ENCODE measurements at regions not wholly inside any gene's neighbourhood (a gene's known extent, or its start where the extent isn't known, plus 50 kb on each side); places are given as distances from the start of the nearest gene placed in this dataset.
"Not testable (repeated sequence)": the region's sequence is repeated elsewhere in the genome, so short reads cannot be mapped to it uniquely, and the experiment has no call there.

DNA sequence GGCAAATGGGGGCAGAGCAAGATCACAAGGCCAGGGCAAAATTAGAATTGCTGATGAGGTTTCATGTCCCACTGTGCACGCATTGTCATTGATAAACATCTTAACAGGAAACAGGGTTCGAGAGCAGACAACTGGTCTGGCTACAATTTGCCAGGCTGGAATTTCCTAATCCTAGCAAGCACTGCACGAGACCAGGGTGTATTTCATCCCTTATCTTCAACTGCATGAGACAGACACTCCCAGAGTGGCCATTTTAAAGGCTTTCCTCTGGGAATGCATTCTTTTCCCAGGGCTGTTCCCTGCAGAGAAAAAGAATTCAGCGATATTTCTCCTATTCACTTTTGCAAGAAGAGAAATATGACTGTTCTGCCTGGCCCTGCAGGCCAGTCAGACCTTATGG is 75.8 kb upstream of the C4orf54 start:
- H3K4me1 Mint-ChIP-seq (ENCODE audit: low read depth); intact Hi-C loops (cut with micrococcal nuclease); H3K36me3 Mint-ChIP-seq (ENCODE audit: low read depth); H3K9me3 Mint-ChIP-seq; H3K27me3 Mint-ChIP-seq (ENCODE audit: insufficient read depth); H3K4me3 Mint-ChIP-seq; DNase-seq (ENCODE audit: low spot score); H3K27ac Mint-ChIP-seq: not testable (repeated sequence)

DNA sequence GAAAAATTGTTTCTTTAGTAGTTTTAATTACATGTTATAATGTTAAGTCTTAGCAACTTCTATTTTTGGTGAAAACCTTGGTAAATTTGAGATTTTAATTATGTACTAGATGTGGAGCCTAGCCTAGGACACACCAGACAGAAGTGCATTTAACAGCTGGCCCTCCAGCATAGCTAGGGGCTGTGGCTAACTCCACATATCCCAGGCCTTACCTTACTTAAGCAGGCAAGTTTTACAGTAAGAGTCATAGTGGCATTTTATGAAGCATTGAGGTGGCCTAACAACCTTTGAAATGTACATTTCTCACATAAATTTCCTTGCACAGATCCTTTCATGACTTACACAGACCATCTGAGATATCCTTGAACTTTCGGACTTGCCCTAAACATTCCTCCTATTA is 71.6 kb upstream of the C4orf54 start:
- H3K9me3 Mint-ChIP-seq, result no peaks in the 10 kb centered on the region
- no peaks in the 10 kb centered on the region for H3K36me3 Mint-ChIP-seq (ENCODE audit: low read depth)
- no peaks in the 10 kb centered on the region for H3K27me3 Mint-ChIP-seq (ENCODE audit: insufficient read depth)
- H3K4me1 Mint-ChIP-seq (ENCODE audit: low read depth), result no peaks in the 10 kb centered on the region
- no peak overlapping the region for H3K4me3 Mint-ChIP-seq
- no peak for DNase-seq (ENCODE audit: low spot score)
- no peak overlapping the region for H3K27ac Mint-ChIP-seq
- intact Hi-C loops (cut with micrococcal nuclease), result no loop called here

DNA sequence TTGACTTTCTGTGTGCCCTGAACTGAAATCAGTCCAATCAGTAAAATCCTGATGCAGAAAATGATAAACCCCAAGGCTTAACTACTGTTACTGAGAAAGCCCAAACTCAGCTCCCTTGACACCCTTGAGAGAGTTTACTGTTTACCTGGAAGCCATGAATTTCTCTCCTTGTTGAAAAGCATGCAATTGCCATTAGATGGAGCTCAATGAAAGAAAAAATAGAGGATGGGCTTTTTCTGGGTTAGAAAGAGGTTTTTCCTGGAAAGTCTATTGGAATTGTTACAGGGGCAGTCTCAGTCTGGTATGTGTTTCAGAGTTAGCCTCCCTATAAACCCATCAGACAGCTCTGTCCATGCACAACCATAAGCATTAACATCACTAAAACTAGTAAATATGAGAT is 66.4 kb upstream of the C4orf54 start:
- peaks cover 5% of the 10 kb centered on the region for H3K27me3 Mint-ChIP-seq (ENCODE audit: insufficient read depth)
- intact Hi-C loops (cut with micrococcal nuclease), result loop anchor here (5.0 kb wide), 1 partner anchor 163 kb away; no protein-coding TSS in a partner anchor

DNA sequence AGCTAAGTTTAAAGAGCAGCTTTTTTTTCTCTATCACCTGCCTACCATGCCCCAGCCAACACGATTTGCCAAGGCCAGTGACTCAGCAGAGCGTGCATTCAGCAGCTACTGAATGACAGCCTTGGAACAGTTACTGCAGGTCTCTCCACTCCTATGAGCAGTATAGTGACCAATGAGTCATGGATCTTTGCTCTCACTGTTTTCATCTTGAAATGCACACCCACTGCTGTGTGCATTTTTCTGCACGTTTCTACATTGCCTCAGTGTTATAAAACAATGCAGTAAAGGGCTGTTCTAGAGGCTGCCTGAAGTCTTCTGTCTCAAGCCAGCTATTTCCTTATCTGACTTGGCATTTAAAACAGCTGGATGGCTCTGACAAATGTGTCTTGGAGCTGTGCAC is 66.0 kb upstream of the C4orf54 start:
- peaks cover 5% of the 10 kb centered on the region for H3K27me3 Mint-ChIP-seq (ENCODE audit: insufficient read depth)
- H3K36me3 Mint-ChIP-seq (ENCODE audit: low read depth), result no peaks in the 10 kb centered on the region
- no peak overlapping the region for H3K4me3 Mint-ChIP-seq
- H3K4me1 Mint-ChIP-seq (ENCODE audit: low read depth), result no peaks in the 10 kb centered on the region
- DNase-seq (ENCODE audit: low spot score), result no peak
- intact Hi-C loops (cut with micrococcal nuclease), result loop anchor here (5.0 kb wide), 1 partner anchor 164 kb away; no protein-coding TSS in a partner anchor
- no peaks in the 10 kb centered on the region for H3K9me3 Mint-ChIP-seq
- no peak overlapping the region for H3K27ac Mint-ChIP-seq

More for the DNA sequence above, 66.4 kb upstream of the C4orf54 start:
- Mint-ChIP-seq H3K4me1 (ENCODE audit: low read depth) (no peaks in the 10 kb centered on the region), H3K4me3 (no peak overlapping the region), H3K36me3 (ENCODE audit: low read depth) (no peaks in the 10 kb centered on the region), H3K9me3 (no peaks in the 10 kb centered on the region), H3K27ac (no peak overlapping the region)
- DNase-seq (ENCODE audit: low spot score), result no peak

DNA sequence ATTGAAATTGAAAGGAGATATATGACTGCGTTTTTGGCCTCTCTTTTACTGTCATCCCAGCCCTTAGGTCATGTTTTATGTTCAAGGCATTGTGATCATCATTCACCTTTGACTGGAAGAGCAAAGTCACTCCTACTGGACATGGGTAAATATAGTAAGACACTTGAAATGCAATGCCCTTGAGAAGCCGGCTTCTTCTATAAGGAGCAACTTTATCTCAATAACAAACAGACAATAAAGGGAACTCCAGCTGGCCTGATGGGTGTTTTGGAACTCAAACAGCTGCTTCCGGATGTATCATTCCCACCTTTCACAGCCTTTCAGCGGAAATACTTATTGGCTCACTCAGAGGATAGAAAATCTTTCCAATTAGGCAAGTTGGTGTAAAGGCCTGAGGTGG is 65.1 kb upstream of the C4orf54 start:
- Mint-ChIP-seq H3K4me3 (no peak overlapping the region), H3K9me3 (no peaks in the 10 kb centered on the region), H3K36me3 (ENCODE audit: low read depth) (no peaks in the 10 kb centered on the region), H3K4me1 (ENCODE audit: low read depth) (no peaks in the 10 kb centered on the region), H3K27me3 (ENCODE audit: insufficient read depth) (peaks cover 5% of the 10 kb centered on the region), H3K27ac (no peak overlapping the region)
- intact Hi-C loops (cut with micrococcal nuclease), result loop anchor here (5.0 kb wide), 1 partner anchor 165 kb away; no protein-coding TSS in a partner anchor
- no peak for DNase-seq (ENCODE audit: low spot score)

DNA sequence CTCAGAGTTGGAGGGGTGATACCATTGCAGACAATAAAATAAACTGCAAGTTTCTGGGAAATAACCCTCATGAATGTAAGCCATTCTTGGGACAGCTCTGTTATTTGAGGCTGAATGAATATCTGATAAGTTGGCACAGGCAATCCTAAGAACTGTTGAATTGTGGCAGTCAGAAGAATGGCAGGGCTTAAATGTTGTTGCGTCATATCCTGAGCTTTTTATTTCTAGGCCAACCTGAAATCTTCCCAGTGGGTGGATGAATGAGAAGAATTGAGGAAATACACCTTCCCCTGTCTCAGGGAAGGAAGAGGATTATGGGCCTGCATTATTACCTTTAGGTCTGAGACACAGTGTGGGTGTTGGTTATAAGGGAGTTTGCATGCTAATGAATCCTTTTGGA is 64.4 kb upstream of the C4orf54 start:
- no peak for DNase-seq (ENCODE audit: low spot score)

DNA sequence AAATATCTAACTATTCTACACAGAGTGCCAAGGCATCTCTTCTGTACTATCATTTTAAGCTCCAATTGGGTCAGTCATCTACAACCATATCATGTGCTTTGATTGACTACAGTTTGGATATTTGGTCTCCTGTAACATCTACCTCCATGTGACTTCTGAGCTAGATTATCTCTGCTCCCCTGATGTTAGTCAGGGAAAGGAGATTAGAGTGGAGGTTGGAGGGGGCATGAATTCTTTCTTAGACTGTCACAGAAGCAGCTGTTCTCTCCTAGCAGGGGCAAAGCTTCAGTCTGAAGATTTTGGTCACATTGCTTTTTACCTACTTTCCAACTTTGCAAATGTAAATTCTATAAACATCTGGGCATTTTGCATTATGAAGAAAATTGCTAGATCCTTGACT is 62.6 kb upstream of the C4orf54 start:
- no peak for DNase-seq (ENCODE audit: low spot score)
- Mint-ChIP-seq H3K27ac (no peak overlapping the region), H3K36me3 (ENCODE audit: low read depth) (no peaks in the 10 kb centered on the region), H3K4me1 (ENCODE audit: low read depth) (no peaks in the 10 kb centered on the region), H3K4me3 (no peak overlapping the region), H3K9me3 (no peaks in the 10 kb centered on the region), H3K27me3 (ENCODE audit: insufficient read depth) (peaks cover 5% of the 10 kb centered on the region)
- intact Hi-C loops (cut with micrococcal nuclease), result loop anchor here (5.0 kb wide), 1 partner anchor 167 kb away; no protein-coding TSS in a partner anchor

More for the DNA sequence above, 64.4 kb upstream of the C4orf54 start:
- no peak overlapping the region for H3K4me3 Mint-ChIP-seq
- no peaks in the 10 kb centered on the region for H3K4me1 Mint-ChIP-seq (ENCODE audit: low read depth)
- no peaks in the 10 kb centered on the region for H3K36me3 Mint-ChIP-seq (ENCODE audit: low read depth)
- intact Hi-C loops (cut with micrococcal nuclease), result loop anchor here (5.0 kb wide), 1 partner anchor 165 kb away; no protein-coding TSS in a partner anchor
- H3K9me3 Mint-ChIP-seq, result no peaks in the 10 kb centered on the region
- H3K27ac Mint-ChIP-seq, result no peak overlapping the region
- peaks cover 5% of the 10 kb centered on the region for H3K27me3 Mint-ChIP-seq (ENCODE audit: insufficient read depth)

DNA sequence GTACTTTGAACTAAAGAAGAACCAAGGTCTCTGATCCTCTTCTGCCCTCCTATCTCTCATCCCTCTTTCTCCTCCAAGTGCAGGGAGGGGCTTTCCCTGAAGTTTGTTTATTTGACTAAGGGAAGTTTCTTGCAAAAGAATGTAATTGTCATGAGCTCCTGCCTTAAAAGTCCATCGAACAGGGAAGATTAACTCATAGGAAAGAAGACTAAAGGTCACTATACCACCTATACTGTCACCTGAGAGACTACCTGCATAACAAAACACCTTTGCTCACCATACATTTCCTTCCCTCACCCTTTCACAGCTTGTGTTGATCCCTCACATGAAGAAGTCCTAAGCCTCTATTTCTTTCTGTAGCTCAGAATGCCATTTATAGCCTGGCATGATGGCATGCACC is 59.4 kb upstream of the C4orf54 start:
- no peaks in the 10 kb centered on the region for H3K36me3 Mint-ChIP-seq (ENCODE audit: low read depth)
- DNase-seq (ENCODE audit: low spot score), result no peak
- H3K9me3 Mint-ChIP-seq, result no peaks in the 10 kb centered on the region
- H3K27ac Mint-ChIP-seq, result no peak overlapping the region
- no peaks in the 10 kb centered on the region for H3K4me1 Mint-ChIP-seq (ENCODE audit: low read depth)
- intact Hi-C loops (cut with micrococcal nuclease), result no loop called here
- no peak overlapping the region for H3K4me3 Mint-ChIP-seq
- H3K27me3 Mint-ChIP-seq (ENCODE audit: insufficient read depth), result peaks cover 5% of the 10 kb centered on the region

DNA sequence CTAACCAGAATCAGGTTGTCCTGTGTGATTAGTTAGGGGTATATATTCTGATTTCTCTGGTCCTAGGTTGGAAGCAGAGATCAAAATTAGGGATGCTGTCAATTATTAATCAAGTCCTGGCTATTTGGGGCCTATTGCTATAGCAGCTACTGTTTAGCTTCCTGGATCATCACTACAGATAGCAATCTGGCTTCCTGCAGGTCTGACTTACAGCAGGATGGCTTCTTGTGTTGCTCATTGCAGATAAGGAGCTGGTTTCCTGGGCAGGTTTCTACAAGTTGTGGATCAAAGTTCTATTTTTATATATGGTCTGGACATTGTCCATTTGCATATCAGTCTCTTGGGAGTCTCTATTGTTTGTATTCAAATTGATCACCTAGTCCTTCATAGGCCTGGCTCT is 57.7 kb upstream of the C4orf54 start:
- Mint-ChIP-seq H3K27me3 (ENCODE audit: insufficient read depth) (peaks cover 4% of the 10 kb centered on the region), H3K9me3 (no peaks in the 10 kb centered on the region), H3K27ac (no peak overlapping the region), H3K4me3 (no peak overlapping the region), H3K4me1 (ENCODE audit: low read depth) (no peaks in the 10 kb centered on the region), H3K36me3 (ENCODE audit: low read depth) (no peaks in the 10 kb centered on the region)
- intact Hi-C loops (cut with micrococcal nuclease), result no loop called here
- no peak for DNase-seq (ENCODE audit: low spot score)

DNA sequence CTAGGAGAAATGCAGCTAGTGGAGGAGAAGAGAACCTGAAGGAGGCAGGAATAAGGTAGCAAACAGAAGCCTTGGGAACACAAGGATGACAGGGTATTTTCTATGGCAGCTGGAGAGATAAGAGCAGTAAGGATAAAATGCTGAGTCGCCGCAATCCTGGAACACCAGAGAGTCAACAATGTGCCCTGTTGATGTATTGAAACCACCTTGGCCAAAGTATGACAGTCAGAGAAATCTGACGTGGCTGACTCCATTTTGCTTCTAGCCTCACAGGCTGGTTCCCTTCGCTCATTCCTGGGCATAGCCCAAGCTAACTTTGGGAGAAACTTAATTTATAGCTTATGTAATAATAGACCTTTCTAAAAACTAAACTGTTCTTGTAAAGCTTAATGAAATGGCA is 56.6 kb upstream of the C4orf54 start:
- Mint-ChIP-seq H3K9me3 (no peaks in the 10 kb centered on the region), H3K4me1 (ENCODE audit: low read depth) (no peaks in the 10 kb centered on the region), H3K27ac (no peak overlapping the region), H3K27me3 (ENCODE audit: insufficient read depth) (no peaks in the 10 kb centered on the region), H3K4me3 (no peak overlapping the region), H3K36me3 (ENCODE audit: low read depth) (no peaks in the 10 kb centered on the region)
- no peak for DNase-seq (ENCODE audit: low spot score)
- intact Hi-C loops (cut with micrococcal nuclease), result no loop called here

DNA sequence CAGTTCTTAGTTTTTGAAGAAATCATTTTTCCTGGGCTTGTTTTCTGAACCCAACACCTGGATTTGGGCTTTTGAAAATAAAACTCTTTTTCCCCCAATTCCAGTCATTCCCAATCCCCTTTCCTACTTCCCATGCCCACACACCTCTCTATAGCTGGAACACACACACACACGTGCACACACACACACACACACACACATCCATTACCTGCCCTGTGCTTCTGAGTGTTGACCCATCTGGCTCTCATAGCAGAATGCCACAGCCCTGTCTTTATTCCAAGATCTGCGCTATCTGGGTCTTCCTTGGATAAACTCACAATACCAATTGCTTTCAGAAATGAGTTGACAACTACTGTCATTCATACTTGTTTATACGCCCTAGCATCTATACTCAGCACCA is 54.9 kb upstream of the C4orf54 start:
- DNase-seq (ENCODE audit: low spot score), result no peak
- Mint-ChIP-seq H3K27me3 (ENCODE audit: insufficient read depth) (no peaks in the 10 kb centered on the region), H3K27ac (no peak overlapping the region), H3K9me3 (no peaks in the 10 kb centered on the region), H3K4me1 (ENCODE audit: low read depth) (no peaks in the 10 kb centered on the region), H3K4me3 (no peak overlapping the region), H3K36me3 (ENCODE audit: low read depth) (no peaks in the 10 kb centered on the region)
- intact Hi-C loops (cut with micrococcal nuclease), result no loop called here

DNA sequence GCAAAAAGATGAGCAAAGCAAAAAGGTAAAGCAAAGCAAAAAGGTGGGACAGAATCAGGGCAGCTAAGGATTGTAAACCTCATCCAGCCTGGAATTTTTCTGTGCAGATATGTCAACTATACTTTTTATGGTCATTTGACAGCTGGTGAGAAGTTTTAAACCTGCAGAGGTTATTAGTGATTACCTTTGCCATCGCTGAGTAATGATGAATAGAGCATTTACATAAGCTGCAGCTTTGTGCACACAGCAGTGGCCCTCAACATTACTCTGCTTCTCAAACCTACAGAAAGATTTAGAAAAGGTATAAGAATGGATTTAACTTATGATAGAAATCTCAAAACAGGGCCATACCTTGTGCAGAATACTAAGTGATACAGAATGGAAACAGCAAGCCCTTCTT is 54.5 kb upstream of the C4orf54 start:
- no peak for DNase-seq (ENCODE audit: low spot score)
- no peak overlapping the region for H3K27ac Mint-ChIP-seq
- H3K36me3 Mint-ChIP-seq (ENCODE audit: low read depth), result no peaks in the 10 kb centered on the region
- no peaks in the 10 kb centered on the region for H3K4me1 Mint-ChIP-seq (ENCODE audit: low read depth)
- no peaks in the 10 kb centered on the region for H3K27me3 Mint-ChIP-seq (ENCODE audit: insufficient read depth)
- no peak overlapping the region for H3K4me3 Mint-ChIP-seq
- intact Hi-C loops (cut with micrococcal nuclease), result no loop called here
- no peaks in the 10 kb centered on the region for H3K9me3 Mint-ChIP-seq

DNA sequence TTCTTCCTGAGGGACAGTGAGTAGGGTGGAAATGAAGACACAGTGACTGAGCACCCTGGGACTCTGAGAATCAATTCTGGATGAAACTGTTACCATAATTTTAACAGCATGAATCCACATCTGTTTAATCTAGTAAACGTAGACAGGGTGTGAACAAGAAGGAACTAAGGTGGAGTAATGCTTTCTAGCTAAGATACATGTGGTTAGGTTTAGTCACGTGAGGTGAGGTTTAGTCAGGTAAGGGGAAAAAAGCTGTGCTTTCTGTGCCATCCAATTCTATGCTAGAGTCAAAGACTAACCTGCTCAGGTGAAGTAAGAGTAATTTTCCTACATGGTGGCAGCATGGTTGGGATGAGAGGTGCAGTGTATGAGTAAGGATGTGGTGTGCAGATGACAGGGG is 54.0 kb upstream of the C4orf54 start:
- H3K27ac Mint-ChIP-seq, result no peak overlapping the region
- no peaks in the 10 kb centered on the region for H3K4me1 Mint-ChIP-seq (ENCODE audit: low read depth)
- H3K9me3 Mint-ChIP-seq, result no peaks in the 10 kb centered on the region
- H3K4me3 Mint-ChIP-seq, result no peak overlapping the region
- H3K36me3 Mint-ChIP-seq (ENCODE audit: low read depth), result no peaks in the 10 kb centered on the region
- intact Hi-C loops (cut with micrococcal nuclease), result no loop called here
- no peaks in the 10 kb centered on the region for H3K27me3 Mint-ChIP-seq (ENCODE audit: insufficient read depth)
- no peak for DNase-seq (ENCODE audit: low spot score)

DNA sequence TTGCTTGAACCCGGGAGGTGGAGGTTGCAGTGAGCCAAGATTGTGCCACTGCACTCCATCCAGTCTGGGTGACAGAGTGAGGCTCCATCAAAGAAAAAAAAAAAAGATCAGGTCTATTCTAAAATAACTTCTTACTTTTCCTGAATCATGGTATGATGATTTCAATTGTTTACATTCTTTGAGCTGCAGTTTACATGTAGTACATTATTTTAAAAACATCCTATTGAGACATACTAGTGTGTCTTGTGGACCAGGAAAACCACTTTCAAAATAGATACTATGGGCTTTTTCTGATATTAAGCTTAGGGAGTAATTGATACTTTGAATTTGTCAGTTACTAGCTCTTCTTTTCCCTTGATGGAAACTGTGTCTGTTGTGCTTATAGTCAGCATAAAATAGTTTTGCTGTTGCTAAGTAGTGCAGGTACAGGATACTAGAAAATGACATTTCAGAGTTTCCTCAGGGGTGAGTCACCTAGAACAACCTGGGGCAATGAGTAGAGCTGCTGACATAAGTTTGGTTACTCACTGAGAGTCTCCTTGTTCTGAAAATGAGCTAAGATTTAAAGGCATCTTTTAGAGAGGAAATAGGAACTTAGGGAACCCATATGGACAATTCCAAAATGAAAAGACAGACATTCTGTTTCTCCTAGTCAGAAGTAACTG is 53.2 kb upstream of the C4orf54 start:
- no peaks in the 10 kb centered on the region for H3K27me3 Mint-ChIP-seq (ENCODE audit: insufficient read depth)
- intact Hi-C loops (cut with micrococcal nuclease), result no loop called here
- no peak overlapping the region for H3K27ac Mint-ChIP-seq
- no peaks in the 10 kb centered on the region for H3K4me1 Mint-ChIP-seq (ENCODE audit: low read depth)
- H3K9me3 Mint-ChIP-seq, result no peaks in the 10 kb centered on the region
- no peak overlapping the region for H3K4me3 Mint-ChIP-seq
- no peaks in the 10 kb centered on the region for H3K36me3 Mint-ChIP-seq (ENCODE audit: low read depth)
- DNase-seq (ENCODE audit: low spot score), result no peak
